BJ (cell line): ENCODE measurements at regions not wholly inside any gene's neighbourhood (a gene's known extent, or its start where the extent isn't known, plus 50 kb on each side); places are given as distances from the start of the nearest gene placed in this dataset.

Source experiments
- CTCF ChIA-PET: fragments of 350-600 bp; formaldehyde crosslinking; extraction: SDS; loops from one replicate; lab custom pipeline; 2021; ENCODE audit warnings: antibody characterized with exemption, inconsistent platforms; lab: Yijun Ruan, JAX
- POLR2A ChIA-PET: fragments of 300-600 bp; sonication (Branson Sonifier 250); formaldehyde crosslinking; extraction: SDS; loops from one replicate; lab custom pipeline; 2021; ENCODE audit warnings: antibody characterized with exemption; lab: Charles Lee
- DNase-seq: peaks from one replicate; pipeline ENCODE4 v3.0.0-alpha.2; 2011; ENCODE audit warnings: low read depth
- H3K27me3 ChIP-seq: 2 replicates; pipeline ENCODE4 v1.6.0; 2011; ENCODE audit warnings: low read length; ENCODE audit not compliant: control insufficient read depth, insufficient read depth
- H3K36me3 ChIP-seq: 2 replicates; pipeline ENCODE4 v1.5.1; 2011; ENCODE audit warnings: low read length; ENCODE audit not compliant: control insufficient read depth, insufficient read depth
- H3K4me3 ChIP-seq: 2 replicates; pipeline ENCODE4 v1.5.1; 2011; ENCODE audit warnings: low read depth, mild to moderate bottlenecking, control low read depth, low read length
- TF ChIP-seq, protein P1 (sequence below): IDR thresholded peaks from 2 replicates; pipeline ENCODE4 v1.5.1; 2011; ENCODE audit warnings: low read depth, mild to moderate bottlenecking, control low read depth, inconsistent platforms, low read length, moderate library complexity; ENCODE audit not compliant: insufficient read depth

DNA sequence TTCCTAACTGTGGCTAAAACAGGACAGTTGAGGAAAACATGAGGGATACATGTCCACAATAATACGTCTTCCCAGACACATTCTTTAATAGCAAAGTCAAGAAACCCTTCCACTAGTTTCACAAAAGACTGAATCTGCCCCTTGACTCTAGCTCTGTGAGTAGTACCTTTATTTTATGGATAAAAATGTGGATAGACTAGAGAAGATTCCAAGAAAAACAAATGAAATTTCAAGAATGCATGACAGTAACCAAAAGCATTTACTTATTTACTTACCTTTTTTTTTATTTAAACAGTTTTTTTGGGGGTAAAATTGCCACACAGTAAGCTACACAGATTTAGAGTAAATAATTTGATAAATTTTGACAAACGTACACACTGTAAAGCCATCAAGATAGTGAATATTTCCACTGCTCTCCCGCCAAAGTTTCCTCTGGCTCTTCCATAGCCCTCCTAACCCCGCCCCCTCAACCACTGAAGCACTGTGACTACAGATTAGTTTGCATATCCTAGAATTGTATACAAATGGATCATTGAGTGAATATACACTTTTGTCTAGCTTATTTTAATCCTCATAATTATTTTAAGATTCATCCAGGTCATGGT is 420.4 kb upstream of the ZMIZ1 start:
- ChIA-PET POLR2A (interaction anchor here (0.7 kb wide), 1 partner anchor 8 kb away, joined by 6 read pairs; no protein-coding TSS in a partner anchor), CTCF (interaction anchor here (0.8 to 1.6 kb wide), 3 partner anchors 10 to 270 kb away, joined by 3 to 12 read pairs (median 5); no protein-coding TSS in a partner anchor)
- TF ChIP-seq, protein P1, sequence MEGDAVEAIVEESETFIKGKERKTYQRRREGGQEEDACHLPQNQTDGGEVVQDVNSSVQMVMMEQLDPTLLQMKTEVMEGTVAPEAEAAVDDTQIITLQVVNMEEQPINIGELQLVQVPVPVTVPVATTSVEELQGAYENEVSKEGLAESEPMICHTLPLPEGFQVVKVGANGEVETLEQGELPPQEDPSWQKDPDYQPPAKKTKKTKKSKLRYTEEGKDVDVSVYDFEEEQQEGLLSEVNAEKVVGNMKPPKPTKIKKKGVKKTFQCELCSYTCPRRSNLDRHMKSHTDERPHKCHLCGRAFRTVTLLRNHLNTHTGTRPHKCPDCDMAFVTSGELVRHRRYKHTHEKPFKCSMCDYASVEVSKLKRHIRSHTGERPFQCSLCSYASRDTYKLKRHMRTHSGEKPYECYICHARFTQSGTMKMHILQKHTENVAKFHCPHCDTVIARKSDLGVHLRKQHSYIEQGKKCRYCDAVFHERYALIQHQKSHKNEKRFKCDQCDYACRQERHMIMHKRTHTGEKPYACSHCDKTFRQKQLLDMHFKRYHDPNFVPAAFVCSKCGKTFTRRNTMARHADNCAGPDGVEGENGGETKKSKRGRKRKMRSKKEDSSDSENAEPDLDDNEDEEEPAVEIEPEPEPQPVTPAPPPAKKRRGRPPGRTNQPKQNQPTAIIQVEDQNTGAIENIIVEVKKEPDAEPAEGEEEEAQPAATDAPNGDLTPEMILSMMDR, result no peak
- Histone ChIP-seq H3K27me3 (no peaks in the 10 kb centered on the region; the same call in 1 of the 2 replicates), H3K4me3 (no peak overlapping the region), H3K36me3 (no peaks in the 10 kb centered on the region)
- DNase-seq, result no peak

DNA sequence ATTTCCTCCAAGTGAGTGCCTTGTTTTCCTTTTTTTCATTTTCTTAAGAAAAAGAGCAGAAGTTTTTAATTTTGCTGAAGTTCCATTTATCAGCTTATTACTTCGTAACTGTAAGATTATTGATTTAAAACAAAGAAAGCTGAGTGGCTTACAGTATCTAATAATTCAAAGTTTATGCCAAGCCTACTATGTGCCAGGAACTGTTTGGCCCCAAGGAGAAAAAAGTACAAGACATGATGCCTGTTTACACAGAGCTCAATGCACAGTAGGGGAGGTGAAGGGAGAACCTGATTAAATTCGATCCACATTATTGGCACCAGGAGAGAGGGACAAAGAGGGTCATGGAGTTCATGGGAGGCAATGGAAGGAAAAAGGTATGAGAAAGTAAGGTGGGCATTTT is 419.3 kb upstream of the ZMIZ1 start:
- POLR2A ChIA-PET, result no interaction called here
- Histone ChIP-seq H3K4me3 (no peak overlapping the region), H3K36me3 (no peaks in the 10 kb centered on the region), H3K27me3 (peaks cover 3% of the 10 kb centered on the region; the same call in 1 of the 2 replicates)
- TF ChIP-seq, protein P1, result no peak
- DNase-seq, result no peak
- CTCF ChIA-PET, result interaction anchor here (0.8 to 1.6 kb wide), 2 partner anchors 9 to 13 kb away, joined by 3 to 12 read pairs; no protein-coding TSS in a partner anchor

DNA sequence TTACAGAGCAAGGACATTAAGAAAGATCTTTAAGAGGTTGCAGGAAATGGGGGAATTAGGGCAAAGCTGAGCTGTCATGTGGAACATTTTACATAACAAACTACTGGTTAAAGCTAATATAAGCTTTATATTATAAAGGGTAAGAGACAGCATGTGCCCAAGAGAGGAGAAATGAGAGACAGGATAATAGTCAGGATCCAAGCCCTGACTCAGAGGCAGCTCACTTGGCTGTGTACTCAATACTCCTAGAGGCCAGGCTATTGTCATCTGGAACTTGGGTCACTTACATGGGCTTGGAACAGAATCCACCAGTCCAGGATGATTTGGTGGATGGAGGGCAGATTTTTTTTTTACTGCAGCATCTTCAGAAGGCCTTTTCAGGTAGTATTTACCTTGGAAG is 418.6 kb upstream of the ZMIZ1 start:
- Histone ChIP-seq H3K27me3 (peaks cover 3% of the 10 kb centered on the region; the same call in 1 of the 2 replicates), H3K4me3 (no peak overlapping the region), H3K36me3 (no peaks in the 10 kb centered on the region)
- TF ChIP-seq, protein P1, result no peak
- ChIA-PET POLR2A (interaction anchor here (0.7 kb wide), 1 partner anchor 432 kb away, joined by 3 read pairs; no protein-coding TSS in a partner anchor), CTCF (no interaction called here)
- no peak for DNase-seq

DNA sequence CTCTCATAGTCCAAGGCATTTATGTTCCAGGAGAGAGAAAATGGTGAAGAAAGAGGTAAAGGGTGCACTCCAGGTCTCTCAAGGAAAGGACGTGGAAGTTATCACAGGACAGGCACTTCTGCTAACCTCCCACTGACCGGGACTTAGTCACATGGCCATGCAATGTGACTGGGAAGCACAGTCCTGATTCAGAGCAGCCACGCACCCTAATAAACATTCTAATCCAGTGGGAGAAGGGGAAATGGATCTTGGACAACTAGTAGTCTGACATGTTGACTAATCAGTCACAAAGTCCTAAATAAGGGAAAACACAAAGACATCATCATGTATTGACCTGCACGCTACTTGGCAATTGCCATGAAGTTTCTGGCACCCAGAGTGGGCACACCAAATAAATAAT is 417.5 kb upstream of the ZMIZ1 start:
- H3K36me3 ChIP-seq, result no peaks in the 10 kb centered on the region
- no peak overlapping the region for H3K4me3 ChIP-seq
- TF ChIP-seq, protein P1, result no peak
- ChIA-PET CTCF (no interaction called here), POLR2A (no interaction called here)
- peaks cover 3% of the 10 kb centered on the region; the same call in 1 of the 2 replicates for H3K27me3 ChIP-seq
- DNase-seq, result no peak

- POLR2A ChIA-PET, result no interaction called here
- no peak for DNase-seq
- Histone ChIP-seq H3K4me3 (no peak overlapping the region), H3K36me3 (no peaks in the 10 kb centered on the region), H3K27me3 (peaks cover 3% of the 10 kb centered on the region; the same call in 1 of the 2 replicates)
- TF ChIP-seq, protein P1, result no peak
- CTCF ChIA-PET, result interaction anchor here (1.6 kb wide), 1 partner anchor 11 kb away, joined by 4 read pairs; no protein-coding TSS in a partner anchor
Observed at GRCh38 chr10:78653555-78653954, 415.2 kb upstream of the ZMIZ1 start.
